NT2/D1 (cell line): ENCODE measurements at regions not wholly inside any gene's neighbourhood (a gene's known extent, or its start where the extent isn't known, plus 50 kb on each side); places are given as distances from the start of the nearest gene placed in this dataset.

Source experiments
- DNase-seq: peaks from one replicate; pipeline ENCODE4 v3.0.0-alpha.2; 2011; ENCODE audit warnings: low read depth, low spot score
- H3K27me3 ChIP-seq: 2 replicates; pipeline ENCODE4 v1.6.0; 2011; ENCODE audit warnings: mild to moderate bottlenecking; ENCODE audit not compliant: insufficient read length, insufficient read depth
- H3K36me3 ChIP-seq: 2 replicates; pipeline ENCODE4 v1.6.1; 2011; ENCODE audit warnings: mild to moderate bottlenecking, low read length, mixed read lengths; ENCODE audit not compliant: insufficient read depth, insufficient read length
- H3K4me1 ChIP-seq: 2 replicates; pipeline ENCODE4 v1.5.1; 2011; ENCODE audit not compliant: insufficient read depth, insufficient read length
- H3K4me3 ChIP-seq: 2 replicates; pipeline ENCODE4 v1.5.1; 2011; ENCODE audit warnings: low read depth; ENCODE audit not compliant: insufficient read length
- H3K9ac ChIP-seq: 2 replicates; pipeline ENCODE4 v1.6.0; 2011; ENCODE audit warnings: low read depth; ENCODE audit not compliant: insufficient read length
- H3K9me3 ChIP-seq: 2 replicates; pipeline ENCODE4 v1.5.1; 2011; ENCODE audit warnings: mild to moderate bottlenecking, low read length; ENCODE audit not compliant: insufficient read depth
- SUZ12 ChIP-seq: IDR thresholded peaks from 2 replicates; pipeline ENCODE4 v1.6.1; 2011; ENCODE audit not compliant: insufficient read length, insufficient read depth; ENCODE audit errors: extremely low read depth
- YY1 ChIP-seq: IDR thresholded peaks from 2 replicates; pipeline ENCODE4 v1.6.1; 2011; ENCODE audit not compliant: insufficient read length, insufficient read depth
- ZNF274 ChIP-seq: IDR thresholded peaks from 2 replicates; pipeline ENCODE4 v1.6.1; 2011; ENCODE audit warnings: mild to moderate bottlenecking, low read depth, low read length

- Histone ChIP-seq H3K9me3 (no peaks in the 10 kb centered on the region; the same call in 1 of the 2 replicates), H3K27me3 (no peaks in the 10 kb centered on the region), H3K9ac (no peak overlapping the region), H3K36me3 (no peaks in the 10 kb centered on the region), H3K4me1 (no peaks in the 10 kb centered on the region), H3K4me3 (no peak overlapping the region)
- no peak for DNase-seq
- TF ChIP-seq YY1 (no peak), ZNF274 (no peak), SUZ12 (no peak)
These were observed 181.7 kb upstream of the SPRED2 start for GRCh38 chr2:65613968-65614555.

- H3K4me3 ChIP-seq: no peak overlapping the region
- TF ChIP-seq YY1: no peak
- no peak for TF ChIP-seq ZNF274
- no peak for TF ChIP-seq SUZ12
- H3K9ac ChIP-seq: no peak overlapping the region
- H3K27me3 ChIP-seq: no peaks in the 10 kb centered on the region
- H3K36me3 ChIP-seq: no peaks in the 10 kb centered on the region
- no peaks in the 10 kb centered on the region for H3K4me1 ChIP-seq
- DNase-seq: no peak
- H3K9me3 ChIP-seq: no peaks in the 10 kb centered on the region; the same call in 1 of the 2 replicates
These were observed 179.1 kb upstream of the SPRED2 start for GRCh38 chr2:65611488-65611887.

- H3K9me3 ChIP-seq: no peaks in the 10 kb centered on the region; the same call in 1 of the 2 replicates
- H3K4me3 ChIP-seq: no peak overlapping the region
- TF ChIP-seq SUZ12 (no peak), YY1 (no peak)
- no peaks in the 10 kb centered on the region for H3K27me3 ChIP-seq
- H3K4me1 ChIP-seq: no peaks in the 10 kb centered on the region
- DNase-seq: no peak
- H3K36me3 ChIP-seq: no peaks in the 10 kb centered on the region
- H3K9ac ChIP-seq: no peak overlapping the region
These were observed 176.5 kb upstream of the SPRED2 start for GRCh38 chr2:65608916-65609315.

GRCh38 chr2:65608466-65608865 lies 176.1 kb upstream of the SPRED2 start:
- Histone ChIP-seq H3K4me3 (no peak overlapping the region), H3K9ac (no peak overlapping the region), H3K36me3 (no peaks in the 10 kb centered on the region), H3K4me1 (no peaks in the 10 kb centered on the region), H3K9me3 (no peaks in the 10 kb centered on the region), H3K27me3 (no peaks in the 10 kb centered on the region)
- TF ChIP-seq SUZ12 (no peak), YY1 (no peak), ZNF274 (no peak)
- no peak for DNase-seq

- TF ChIP-seq SUZ12 (no peak), ZNF274 (no peak), YY1 (no peak)
- Histone ChIP-seq H3K4me3 (no peak overlapping the region), H3K4me1 (no peaks in the 10 kb centered on the region), H3K36me3 (no peaks in the 10 kb centered on the region), H3K9ac (no peak overlapping the region), H3K27me3 (no peaks in the 10 kb centered on the region), H3K9me3 (no peaks in the 10 kb centered on the region)
- DNase-seq: no peak
These were observed 175.4 kb upstream of the SPRED2 start for GRCh38 chr2:65607662-65608305.

- H3K9ac ChIP-seq: no peak overlapping the region
These were observed 173.3 kb upstream of the SPRED2 start for GRCh38 chr2:65605743-65606058.

GRCh38 chr2:65605058-65605742 lies 172.8 kb upstream of the SPRED2 start:
- H3K4me3 ChIP-seq: no peak overlapping the region
- no peaks in the 10 kb centered on the region for H3K36me3 ChIP-seq
- no peaks in the 10 kb centered on the region for H3K4me1 ChIP-seq
- TF ChIP-seq SUZ12: no peak
- no peak for TF ChIP-seq ZNF274
- no peak for TF ChIP-seq YY1
- H3K9ac ChIP-seq: no peak overlapping the region
- H3K9me3 ChIP-seq: no peaks in the 10 kb centered on the region
- no peak for DNase-seq
- no peaks in the 10 kb centered on the region for H3K27me3 ChIP-seq

More at GRCh38 chr2:65605743-65606058, 173.3 kb upstream of the SPRED2 start:
- Histone ChIP-seq H3K4me3 (no peak overlapping the region), H3K4me1 (no peaks in the 10 kb centered on the region), H3K27me3 (no peaks in the 10 kb centered on the region), H3K9me3 (no peaks in the 10 kb centered on the region), H3K36me3 (no peaks in the 10 kb centered on the region)
- no peak for DNase-seq
- TF ChIP-seq YY1 (no peak), SUZ12 (no peak), ZNF274 (no peak)
